Chondrocyte (in vitro differentiated cells): ENCODE measurements at regions not wholly inside any gene's neighbourhood (a gene's known extent, or its start where the extent isn't known, plus 50 kb on each side); places are given as distances from the start of the nearest gene placed in this dataset.

Experiments
- DNase-seq: peaks from one replicate; pipeline ENCODE4 v3.0.0; 2021; ENCODE audit warnings: mixed read lengths, low spot score
- H3K27ac Mint-ChIP-seq: one replicate; pipeline ENCODE4 v1.8.0; 2021; ENCODE audit warnings: mild to moderate bottlenecking, moderate library complexity, mixed read lengths; ENCODE audit not compliant: unreplicated experiment
- H3K27me3 Mint-ChIP-seq: 2 replicates; pipeline ENCODE4 v1.8.0; 2021; ENCODE audit warnings: low read depth, mixed read lengths
- H3K36me3 Mint-ChIP-seq: 2 replicates; pipeline ENCODE4 v1.8.0; 2021; ENCODE audit warnings: low read depth, mixed read lengths
- H3K4me1 Mint-ChIP-seq: 2 replicates; pipeline ENCODE4 v1.8.0; 2021; ENCODE audit warnings: low read depth, mild to moderate bottlenecking, mixed read lengths
- H3K4me3 Mint-ChIP-seq: one replicate; pipeline ENCODE4 v1.8.0; 2021; ENCODE audit warnings: mild to moderate bottlenecking, moderate library complexity, mixed read lengths; ENCODE audit not compliant: unreplicated experiment
- H3K9me3 Mint-ChIP-seq: 2 replicates; pipeline ENCODE4 v1.8.0; 2021; ENCODE audit warnings: low read depth, mixed read lengths
- TF ChIP-seq, protein P1 (sequence below): fragments of 200-600 bp; sonication (generic); IDR thresholded peaks from 2 replicates; pipeline ENCODE4 v1.5.0; 2021; ENCODE audit warnings: antibody characterized with exemption, mild to moderate bottlenecking, moderate library complexity

DNA sequence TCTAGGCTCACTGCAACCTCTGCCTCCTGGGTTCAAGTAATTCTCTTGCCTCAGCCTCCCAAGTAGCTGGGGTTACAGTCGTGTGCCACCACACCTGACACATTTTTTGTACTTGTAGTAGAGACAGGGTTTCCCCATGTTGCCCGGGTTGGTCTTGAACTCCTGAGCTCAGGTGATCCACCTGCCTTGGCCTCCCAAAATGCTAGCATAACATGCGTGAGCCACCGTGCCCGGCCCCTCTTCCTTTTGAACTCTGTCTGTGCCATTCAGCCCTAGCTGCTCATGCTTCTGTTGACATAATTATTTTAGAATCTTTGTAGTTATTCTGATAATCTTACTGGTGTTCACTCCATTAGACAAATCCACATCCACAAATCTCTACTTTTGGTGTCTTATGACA, 1231.3 kb upstream of the ADGRL3 start:
- TF ChIP-seq, protein P1, sequence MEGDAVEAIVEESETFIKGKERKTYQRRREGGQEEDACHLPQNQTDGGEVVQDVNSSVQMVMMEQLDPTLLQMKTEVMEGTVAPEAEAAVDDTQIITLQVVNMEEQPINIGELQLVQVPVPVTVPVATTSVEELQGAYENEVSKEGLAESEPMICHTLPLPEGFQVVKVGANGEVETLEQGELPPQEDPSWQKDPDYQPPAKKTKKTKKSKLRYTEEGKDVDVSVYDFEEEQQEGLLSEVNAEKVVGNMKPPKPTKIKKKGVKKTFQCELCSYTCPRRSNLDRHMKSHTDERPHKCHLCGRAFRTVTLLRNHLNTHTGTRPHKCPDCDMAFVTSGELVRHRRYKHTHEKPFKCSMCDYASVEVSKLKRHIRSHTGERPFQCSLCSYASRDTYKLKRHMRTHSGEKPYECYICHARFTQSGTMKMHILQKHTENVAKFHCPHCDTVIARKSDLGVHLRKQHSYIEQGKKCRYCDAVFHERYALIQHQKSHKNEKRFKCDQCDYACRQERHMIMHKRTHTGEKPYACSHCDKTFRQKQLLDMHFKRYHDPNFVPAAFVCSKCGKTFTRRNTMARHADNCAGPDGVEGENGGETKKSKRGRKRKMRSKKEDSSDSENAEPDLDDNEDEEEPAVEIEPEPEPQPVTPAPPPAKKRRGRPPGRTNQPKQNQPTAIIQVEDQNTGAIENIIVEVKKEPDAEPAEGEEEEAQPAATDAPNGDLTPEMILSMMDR = no peak
- H3K4me1 Mint-ChIP-seq = no peaks in the 10 kb centered on the region
- no peak overlapping the region for H3K4me3 Mint-ChIP-seq
- no peak overlapping the region for H3K27ac Mint-ChIP-seq
- H3K36me3 Mint-ChIP-seq = no peaks in the 10 kb centered on the region
- no peak for DNase-seq
- H3K27me3 Mint-ChIP-seq = no peaks in the 10 kb centered on the region
- no peaks in the 10 kb centered on the region for H3K9me3 Mint-ChIP-seq

DNA sequence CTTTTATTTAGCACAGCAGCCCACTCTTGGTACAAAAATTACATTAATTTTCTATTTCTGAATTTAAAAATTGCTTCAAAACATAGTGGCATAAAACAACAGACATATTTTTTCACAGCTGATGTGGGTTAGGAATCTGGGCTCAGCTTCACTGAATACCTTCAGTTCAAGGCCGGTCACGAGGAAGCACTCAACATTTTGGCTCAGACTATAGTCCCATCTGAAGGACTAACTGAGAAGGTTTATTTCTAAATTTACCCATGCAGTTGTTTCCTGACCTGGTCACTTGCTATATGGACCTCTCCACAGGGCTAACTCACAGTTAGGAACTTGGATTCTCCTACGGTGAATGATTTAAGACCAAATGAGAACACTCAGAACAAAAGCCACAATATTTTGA, 1230.2 kb upstream of the ADGRL3 start:
- Mint-ChIP-seq H3K27ac (no peak overlapping the region), H3K9me3 (no peaks in the 10 kb centered on the region), H3K36me3 (no peaks in the 10 kb centered on the region), H3K27me3 (no peaks in the 10 kb centered on the region), H3K4me3 (no peak overlapping the region), H3K4me1 (no peaks in the 10 kb centered on the region)
- DNase-seq = no peak
- TF ChIP-seq, protein P1 = no peak

DNA sequence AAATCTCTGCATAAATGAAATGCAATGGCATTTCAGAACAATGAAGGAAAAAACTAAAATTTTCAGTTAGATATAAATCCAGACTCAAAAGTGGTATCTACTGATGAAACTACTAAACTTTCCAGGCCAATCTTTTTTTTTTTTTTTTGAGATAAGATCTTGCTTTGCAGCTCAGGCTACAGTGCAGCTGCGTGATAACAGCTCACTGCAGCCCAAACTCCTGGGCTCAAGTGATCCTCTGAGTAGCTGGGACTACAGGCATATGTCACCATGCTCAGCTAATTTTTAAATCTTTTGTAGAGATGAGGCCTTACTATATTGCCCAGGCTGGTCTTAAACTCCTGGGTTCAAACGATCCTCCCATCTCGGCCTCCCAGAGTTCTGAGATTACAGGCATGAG, 1228.2 kb upstream of the ADGRL3 start:
- peaks cover 2% of the 10 kb centered on the region for H3K27me3 Mint-ChIP-seq
- H3K9me3 Mint-ChIP-seq = no peaks in the 10 kb centered on the region
- DNase-seq = no peak
- TF ChIP-seq, protein P1 = no peak
- H3K27ac Mint-ChIP-seq = no peak overlapping the region
- no peaks in the 10 kb centered on the region for H3K36me3 Mint-ChIP-seq
- H3K4me3 Mint-ChIP-seq = no peak overlapping the region
- no peaks in the 10 kb centered on the region for H3K4me1 Mint-ChIP-seq

DNA sequence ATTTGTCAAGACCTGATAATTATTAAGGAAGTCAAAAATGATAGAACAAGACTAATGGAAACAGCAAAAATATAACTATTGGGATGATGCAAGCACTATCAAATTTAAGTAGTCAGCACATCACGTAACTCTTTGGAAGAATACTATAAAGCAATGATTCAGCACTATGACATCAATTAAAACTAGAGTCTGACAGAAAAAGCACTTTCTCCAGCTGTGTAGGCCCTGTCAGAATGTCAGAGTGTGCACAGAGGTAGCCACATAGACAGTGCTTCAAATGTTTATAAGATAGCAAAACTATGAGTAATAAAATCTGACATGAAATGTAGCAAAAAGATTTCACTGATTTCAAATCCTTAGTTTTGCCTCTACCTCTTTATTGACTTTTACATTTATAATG, 1226.6 kb upstream of the ADGRL3 start:
- no peaks in the 10 kb centered on the region for H3K9me3 Mint-ChIP-seq
- H3K4me3 Mint-ChIP-seq = no peak overlapping the region
- no peak overlapping the region for H3K27ac Mint-ChIP-seq
- TF ChIP-seq, protein P1 = no peak
- peaks cover 2% of the 10 kb centered on the region for H3K27me3 Mint-ChIP-seq
- DNase-seq = no peak
- no peaks in the 10 kb centered on the region for H3K36me3 Mint-ChIP-seq
- H3K4me1 Mint-ChIP-seq = no peaks in the 10 kb centered on the region

DNA sequence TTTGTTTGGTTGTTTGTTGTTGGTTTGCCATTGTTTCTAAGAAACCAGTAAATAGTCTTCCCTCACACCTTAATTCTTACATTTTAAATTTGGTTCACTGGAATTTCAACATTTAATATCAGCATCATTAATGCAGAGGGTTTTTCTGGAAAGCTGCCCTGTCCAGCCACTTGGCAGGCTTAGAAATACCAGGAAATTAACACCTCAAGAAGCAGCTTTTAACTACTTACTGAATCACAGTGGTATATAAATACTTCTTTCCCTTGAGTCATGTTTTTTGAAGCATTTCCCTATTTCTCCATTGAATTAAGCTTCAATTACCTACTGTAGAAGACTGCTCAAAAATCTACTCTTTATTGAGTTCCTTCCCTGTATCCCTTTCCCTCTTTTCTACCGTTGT, 1221.1 kb upstream of the ADGRL3 start:
- H3K27me3 Mint-ChIP-seq = peaks cover 4% of the 10 kb centered on the region
- no peaks in the 10 kb centered on the region for H3K9me3 Mint-ChIP-seq
- no peak overlapping the region for H3K4me3 Mint-ChIP-seq
- no peak overlapping the region for H3K27ac Mint-ChIP-seq
- DNase-seq = no peak
- H3K36me3 Mint-ChIP-seq = no peaks in the 10 kb centered on the region
- TF ChIP-seq, protein P1 = no peak
- H3K4me1 Mint-ChIP-seq = no peaks in the 10 kb centered on the region
